ENCODE measurements at regions not wholly inside any gene's neighbourhood (a gene's known extent, or its start where the extent isn't known, plus 50 kb on each side); places are given as distances from the start of the nearest gene placed in this dataset.
"Not testable (repeated sequence)": the region's sequence is repeated elsewhere in the genome, so short reads cannot be mapped to it uniquely, and the experiment has no call there.

DNA sequence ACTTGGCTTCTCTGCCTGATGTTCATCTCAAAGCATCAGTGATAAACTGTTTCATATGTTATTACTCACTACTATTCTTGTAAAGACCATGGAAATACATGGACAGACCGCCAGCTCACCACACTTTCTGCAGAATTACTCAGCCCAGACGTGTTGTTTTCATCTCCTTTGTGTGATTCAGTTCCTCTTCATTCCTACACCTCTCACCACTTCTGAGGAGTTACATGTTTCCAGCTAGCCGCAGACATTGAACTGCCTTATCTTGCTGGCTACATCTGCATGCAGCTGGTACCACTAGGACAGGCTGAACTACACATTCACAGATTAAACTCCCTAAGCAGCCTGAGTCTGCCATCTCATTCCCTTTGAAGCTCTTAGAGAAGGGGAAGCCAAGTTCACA lies 443.2 kb upstream of the FGF16 start:
- in situ Hi-C loops (cut with HindIII; ENCODE audit: low pct_ligation_motif_present, low sequenced_read_pairs) = no loop called here
- H3K27ac ChIP-seq = no peak overlapping the region
- no peak for DNase-seq
- TF ChIP-seq, protein P1, sequence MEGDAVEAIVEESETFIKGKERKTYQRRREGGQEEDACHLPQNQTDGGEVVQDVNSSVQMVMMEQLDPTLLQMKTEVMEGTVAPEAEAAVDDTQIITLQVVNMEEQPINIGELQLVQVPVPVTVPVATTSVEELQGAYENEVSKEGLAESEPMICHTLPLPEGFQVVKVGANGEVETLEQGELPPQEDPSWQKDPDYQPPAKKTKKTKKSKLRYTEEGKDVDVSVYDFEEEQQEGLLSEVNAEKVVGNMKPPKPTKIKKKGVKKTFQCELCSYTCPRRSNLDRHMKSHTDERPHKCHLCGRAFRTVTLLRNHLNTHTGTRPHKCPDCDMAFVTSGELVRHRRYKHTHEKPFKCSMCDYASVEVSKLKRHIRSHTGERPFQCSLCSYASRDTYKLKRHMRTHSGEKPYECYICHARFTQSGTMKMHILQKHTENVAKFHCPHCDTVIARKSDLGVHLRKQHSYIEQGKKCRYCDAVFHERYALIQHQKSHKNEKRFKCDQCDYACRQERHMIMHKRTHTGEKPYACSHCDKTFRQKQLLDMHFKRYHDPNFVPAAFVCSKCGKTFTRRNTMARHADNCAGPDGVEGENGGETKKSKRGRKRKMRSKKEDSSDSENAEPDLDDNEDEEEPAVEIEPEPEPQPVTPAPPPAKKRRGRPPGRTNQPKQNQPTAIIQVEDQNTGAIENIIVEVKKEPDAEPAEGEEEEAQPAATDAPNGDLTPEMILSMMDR (IDR thresholded peaks at IDR 0.05; ENCODE audit: low read depth, low read length, missing control alignments) = no peak
- no peak overlapping the region for H3K4me3 ChIP-seq (ENCODE audit: low read depth, low read length)
- no peaks in the 10 kb centered on the region for H3K27me3 ChIP-seq (replicated peaks)
- H3K36me3 ChIP-seq (replicated peaks) = no peaks in the 10 kb centered on the region

DNA sequence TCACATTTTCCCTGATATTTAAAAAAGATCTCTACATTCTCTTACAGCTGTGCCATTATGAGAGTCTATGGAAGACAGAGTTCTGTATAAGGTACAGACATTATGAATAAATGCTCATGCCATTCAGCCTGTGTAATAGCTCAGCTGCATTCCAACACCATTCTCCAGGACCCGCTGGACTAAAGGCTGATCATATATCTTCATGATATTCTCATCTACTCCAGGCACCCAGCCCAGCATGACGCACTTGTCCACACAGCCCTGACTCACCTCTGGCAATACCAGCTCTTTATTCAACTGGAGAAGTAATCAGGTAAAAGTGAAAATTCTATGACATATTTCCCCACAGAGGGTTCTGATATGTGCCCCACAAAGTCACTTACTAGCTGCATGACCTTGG lies 437.5 kb upstream of the FGF16 start:
- TF ChIP-seq, protein P1 (IDR thresholded peaks at IDR 0.05; ENCODE audit: low read depth, low read length, missing control alignments) = no peak
- H3K27me3 ChIP-seq (replicated peaks) = no peaks in the 10 kb centered on the region

DNA sequence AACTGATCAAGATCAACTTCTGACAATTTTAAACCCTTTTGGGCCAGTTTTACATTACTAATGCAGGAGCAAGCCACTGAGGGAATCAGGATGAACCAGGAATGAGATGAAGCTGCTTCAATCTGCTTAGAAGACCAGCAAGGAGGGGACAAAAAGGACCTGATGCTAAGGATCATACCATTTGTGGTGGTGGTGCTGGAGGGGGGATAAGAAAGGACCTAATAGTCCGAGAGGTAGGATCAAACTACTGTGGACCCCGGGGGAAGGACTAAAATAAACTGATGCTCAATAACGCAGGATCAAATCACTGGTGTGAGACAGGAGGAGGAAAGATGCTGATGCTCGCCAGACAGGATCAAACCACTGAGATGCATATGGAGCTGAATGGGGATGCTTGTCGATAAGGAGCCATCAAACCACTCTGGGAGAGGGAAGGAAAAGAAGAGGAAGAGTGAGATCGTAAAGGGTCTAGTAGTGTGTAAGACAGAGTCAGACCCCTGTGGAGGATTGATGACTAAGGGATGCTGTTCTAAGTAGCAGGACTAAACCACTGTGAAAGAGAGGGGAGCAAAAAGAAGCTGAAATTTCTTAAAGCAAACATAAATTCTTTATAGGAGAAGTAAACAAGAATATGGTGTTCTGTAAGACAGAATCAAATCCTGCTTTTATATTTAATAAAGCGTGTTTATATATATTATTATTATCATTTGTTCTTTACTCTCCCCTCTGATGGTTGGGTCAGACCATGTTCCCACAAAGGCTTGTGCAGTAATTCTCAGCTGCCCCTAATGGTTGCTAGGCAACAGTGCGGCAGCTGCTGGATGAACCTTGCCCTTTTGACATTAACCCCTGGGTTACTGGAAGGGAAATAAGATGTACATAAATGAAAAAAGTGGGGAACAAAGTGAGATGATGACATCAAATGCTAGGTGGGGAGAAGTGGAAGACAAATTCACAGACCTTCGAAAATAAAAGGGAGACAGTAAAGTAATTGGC lies 432.5 kb upstream of the FGF16 start:
- Histone ChIP-seq H3K4me3 (ENCODE audit: low read depth, low read length) (no peak overlapping the region), H3K36me3 (replicated peaks) (no peaks in the 10 kb centered on the region), H3K27ac (no peak overlapping the region), H3K27me3 (replicated peaks) (no peaks in the 10 kb centered on the region)
- in situ Hi-C loops (cut with HindIII; ENCODE audit: low pct_ligation_motif_present, low sequenced_read_pairs) = no loop called here
- DNase-seq = no peak
- TF ChIP-seq, protein P1 (IDR thresholded peaks at IDR 0.05; ENCODE audit: low read depth, low read length, missing control alignments) = no peak

More for the DNA sequence above, 437.5 kb upstream of the FGF16 start:
- Histone ChIP-seq H3K4me3 (ENCODE audit: low read depth, low read length) (no peak overlapping the region), H3K27ac (no peak overlapping the region), H3K36me3 (replicated peaks) (no peaks in the 10 kb centered on the region)
- in situ Hi-C loops (cut with HindIII; ENCODE audit: low pct_ligation_motif_present, low sequenced_read_pairs) = no loop called here
- peak; percentile 24 for DNase-seq

DNA sequence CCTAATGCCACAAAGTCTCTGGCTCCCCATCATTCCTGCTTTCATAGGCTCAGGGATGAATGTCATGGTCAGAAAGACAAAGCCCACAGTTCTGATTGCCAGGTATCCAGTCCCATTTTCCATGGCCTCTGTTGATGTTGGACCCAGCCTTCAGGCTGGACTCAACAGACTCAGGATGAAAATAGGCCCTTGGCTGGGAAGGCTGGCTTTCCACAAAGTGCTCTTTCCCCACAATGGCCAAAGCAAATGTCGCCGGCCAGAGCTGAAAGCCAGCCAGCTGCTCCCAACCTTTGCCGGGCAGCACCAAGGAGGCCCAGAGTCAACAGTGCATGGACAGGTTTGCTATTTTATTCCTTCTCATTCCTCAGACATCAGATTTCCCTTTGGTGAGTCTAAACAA lies 430.1 kb upstream of the FGF16 start:
- TF ChIP-seq, protein P1 (IDR thresholded peaks at IDR 0.05; ENCODE audit: low read depth, low read length, missing control alignments) = no peak
- Histone ChIP-seq H3K4me3 (ENCODE audit: low read depth, low read length) (no peak overlapping the region), H3K27me3 (replicated peaks) (no peaks in the 10 kb centered on the region), H3K36me3 (replicated peaks) (no peaks in the 10 kb centered on the region), H3K27ac (no peak overlapping the region)
- DNase-seq = no peak
- in situ Hi-C loops (cut with HindIII; ENCODE audit: low pct_ligation_motif_present, low sequenced_read_pairs) = no loop called here

DNA sequence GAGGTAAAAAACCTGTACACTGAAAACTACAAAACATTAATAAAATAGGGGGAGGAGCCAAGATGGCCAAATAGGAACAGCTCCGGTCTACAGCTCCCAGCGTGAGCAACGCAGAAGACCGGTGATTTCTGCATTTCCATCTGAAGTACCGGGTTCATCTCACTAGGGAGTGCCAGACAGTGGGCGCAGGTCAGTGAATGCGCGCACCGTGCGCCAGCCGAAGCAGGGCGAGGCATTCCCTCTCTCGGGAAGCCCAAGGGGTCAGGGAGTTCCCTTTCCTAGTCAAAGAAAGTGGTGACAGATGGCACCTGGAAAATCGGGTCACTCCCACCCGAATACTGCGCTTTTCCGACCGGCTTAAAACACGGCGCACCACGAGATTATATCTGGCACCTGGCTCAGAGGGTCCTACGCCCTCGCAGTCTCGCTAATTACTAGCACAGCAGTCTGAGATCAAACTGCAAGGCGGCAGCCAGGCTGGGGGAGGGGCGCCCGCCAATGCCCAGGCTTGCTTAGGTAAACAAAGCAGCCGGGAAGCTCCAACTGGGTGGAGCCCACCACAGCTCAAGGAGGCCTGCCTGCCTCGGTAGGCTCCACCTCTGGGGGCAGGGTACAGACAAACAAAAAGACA lies 400.9 kb upstream of the FGF16 start:
- H3K4me3 ChIP-seq (ENCODE audit: low read depth, low read length); in situ Hi-C loops (cut with HindIII; ENCODE audit: low pct_ligation_motif_present, low sequenced_read_pairs): not testable (repeated sequence)

DNA sequence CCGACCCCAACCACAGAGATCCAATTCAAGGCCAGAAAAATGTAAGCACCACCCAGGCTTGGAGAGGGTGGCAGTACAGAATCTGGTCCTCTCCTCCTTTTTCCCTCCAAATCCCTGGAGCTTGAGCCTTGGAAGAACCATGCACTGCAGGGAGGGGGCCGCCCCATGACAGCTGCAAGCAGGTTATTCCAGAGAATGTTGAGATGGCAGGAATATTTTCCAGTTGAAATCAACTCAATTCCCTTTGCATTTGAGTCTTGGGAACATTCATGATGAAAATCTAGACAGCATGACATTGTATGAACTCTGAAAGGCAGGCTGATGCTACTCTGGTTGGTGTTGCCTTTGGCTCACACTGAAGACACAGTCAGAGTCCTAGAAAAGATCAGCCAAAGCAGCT lies 386.6 kb upstream of the FGF16 start:
- H3K4me3 ChIP-seq (ENCODE audit: low read depth, low read length) = no peak overlapping the region

More for the DNA sequence above, 400.9 kb upstream of the FGF16 start:
- not testable (repeated sequence) for H3K27me3 ChIP-seq (replicated peaks); DNase-seq; H3K27ac ChIP-seq; H3K36me3 ChIP-seq (replicated peaks)

More for the DNA sequence above, 386.6 kb upstream of the FGF16 start:
- in situ Hi-C loops (cut with HindIII; ENCODE audit: low pct_ligation_motif_present, low sequenced_read_pairs) = no loop called here
- no peak for DNase-seq
- H3K27ac ChIP-seq = no peak overlapping the region
- TF ChIP-seq, protein P1 (IDR thresholded peaks at IDR 0.05; ENCODE audit: low read depth, low read length, missing control alignments) = no peak
- H3K36me3 ChIP-seq (replicated peaks) = no peaks in the 10 kb centered on the region
- no peaks in the 10 kb centered on the region for H3K27me3 ChIP-seq (replicated peaks)
